ENCODE measurements at regions not wholly inside any gene's neighbourhood (a gene's known extent, or its start where the extent isn't known, plus 50 kb on each side); places are given as distances from the start of the nearest gene placed in this dataset.

- H3K4me3 ChIP-seq (ENCODE audit: insufficient read depth, low read depth, low read length), result no peak overlapping the region
- no peaks in the 10 kb centered on the region for H3K27me3 ChIP-seq (ENCODE audit: control insufficient read depth, insufficient read depth, low read length)
- no peak for DNase-seq
- no peaks in the 10 kb centered on the region for H3K36me3 ChIP-seq (replicated peaks; ENCODE audit: control insufficient read depth, insufficient read depth, low read length)
Observed at GRCh38 chr15:94882071-94882712, 650.8 kb downstream of the MCTP2 start.

GRCh38 chr15:94887391-94887790 is 656.0 kb downstream of the MCTP2 start:
- Histone ChIP-seq H3K4me3 (ENCODE audit: insufficient read depth, low read depth, low read length) (no peak overlapping the region), H3K36me3 (replicated peaks; ENCODE audit: control insufficient read depth, insufficient read depth, low read length) (no peaks in the 10 kb centered on the region), H3K27me3 (ENCODE audit: control insufficient read depth, insufficient read depth, low read length) (no peaks in the 10 kb centered on the region)
- no peak for DNase-seq

- H3K36me3 ChIP-seq (replicated peaks; ENCODE audit: control insufficient read depth, insufficient read depth, low read length), result no peaks in the 10 kb centered on the region
Observed at GRCh38 chr15:94889153-94889552, 657.8 kb downstream of the MCTP2 start.

DNA sequence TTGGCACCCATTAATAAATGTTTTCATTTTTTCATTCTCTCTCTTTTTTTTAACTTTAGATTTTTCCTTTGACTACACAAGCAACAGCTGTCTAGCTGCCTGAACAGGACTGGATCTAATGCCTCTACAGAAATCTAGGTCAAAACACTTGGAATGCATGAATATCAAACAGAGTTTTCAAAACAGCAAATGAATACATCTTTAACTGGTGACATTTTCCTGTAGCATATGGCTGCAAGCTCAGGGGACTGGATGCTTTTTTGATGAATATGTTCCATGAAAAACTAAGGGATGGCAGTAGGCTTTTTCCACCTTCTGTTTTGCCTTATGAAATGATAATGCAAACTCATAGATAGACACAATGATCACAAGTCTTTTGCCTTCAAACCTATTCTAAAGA is 661.7 kb downstream of the MCTP2 start:
- Histone ChIP-seq H3K27me3 (ENCODE audit: control insufficient read depth, insufficient read depth, low read length) (no peaks in the 10 kb centered on the region), H3K36me3 (replicated peaks; ENCODE audit: control insufficient read depth, insufficient read depth, low read length) (no peaks in the 10 kb centered on the region), H3K4me3 (ENCODE audit: insufficient read depth, low read depth, low read length) (no peak overlapping the region)
- no peak for DNase-seq

More at GRCh38 chr15:94889153-94889552, 657.8 kb downstream of the MCTP2 start:
- no peak for DNase-seq
- H3K27me3 ChIP-seq (ENCODE audit: control insufficient read depth, insufficient read depth, low read length), result no peaks in the 10 kb centered on the region
- no peak overlapping the region for H3K4me3 ChIP-seq (ENCODE audit: insufficient read depth, low read depth, low read length)

- Histone ChIP-seq H3K4me3 (ENCODE audit: insufficient read depth, low read depth, low read length) (no peak overlapping the region), H3K27me3 (ENCODE audit: control insufficient read depth, insufficient read depth, low read length) (no peaks in the 10 kb centered on the region), H3K36me3 (replicated peaks; ENCODE audit: control insufficient read depth, insufficient read depth, low read length) (no peaks in the 10 kb centered on the region)
- no peak for DNase-seq
Observed at GRCh38 chr15:94894056-94894455, 662.7 kb downstream of the MCTP2 start.

- H3K36me3 ChIP-seq (replicated peaks; ENCODE audit: control insufficient read depth, insufficient read depth, low read length), result no peaks in the 10 kb centered on the region
- no peak overlapping the region for H3K4me3 ChIP-seq (ENCODE audit: insufficient read depth, low read depth, low read length)
- DNase-seq, result no peak
- H3K27me3 ChIP-seq (ENCODE audit: control insufficient read depth, insufficient read depth, low read length), result no peaks in the 10 kb centered on the region
Observed at GRCh38 chr15:94909510-94909909, 678.1 kb downstream of the MCTP2 start.

DNA sequence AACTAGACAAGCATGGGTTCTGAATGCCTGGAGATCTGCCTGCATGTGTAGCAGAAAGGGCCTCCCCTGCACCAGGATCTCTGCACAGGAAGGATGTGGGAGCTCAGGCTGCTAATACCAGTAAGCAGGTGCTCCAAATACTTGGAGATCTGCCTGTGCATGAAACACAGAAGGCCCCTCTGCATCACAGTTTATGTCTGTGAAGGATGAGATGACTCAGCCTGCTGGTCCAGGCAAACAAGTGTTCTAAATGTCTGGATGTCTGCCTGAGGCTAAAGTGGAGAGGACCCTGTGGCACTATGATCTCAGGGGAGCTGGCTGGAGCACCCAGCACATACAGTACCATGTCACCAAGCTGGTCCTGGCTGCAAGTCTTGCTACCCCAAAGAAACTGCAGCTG is 678.8 kb downstream of the MCTP2 start:
- Histone ChIP-seq H3K36me3 (replicated peaks; ENCODE audit: control insufficient read depth, insufficient read depth, low read length) (no peaks in the 10 kb centered on the region), H3K4me3 (ENCODE audit: insufficient read depth, low read depth, low read length) (no peak overlapping the region), H3K27me3 (ENCODE audit: control insufficient read depth, insufficient read depth, low read length) (no peaks in the 10 kb centered on the region)
- DNase-seq, result no peak

- DNase-seq, result no peak
- Histone ChIP-seq H3K4me3 (ENCODE audit: insufficient read depth, low read depth, low read length) (no peak overlapping the region), H3K36me3 (replicated peaks; ENCODE audit: control insufficient read depth, insufficient read depth, low read length) (no peaks in the 10 kb centered on the region), H3K27me3 (ENCODE audit: control insufficient read depth, insufficient read depth, low read length) (no peaks in the 10 kb centered on the region)
Observed at GRCh38 chr15:94912760-94913159, 681.4 kb downstream of the MCTP2 start.

GRCh38 chr15:94917068-94917467 is 685.7 kb downstream of the MCTP2 start:
- H3K36me3 ChIP-seq (replicated peaks; ENCODE audit: control insufficient read depth, insufficient read depth, low read length), result no peaks in the 10 kb centered on the region
- no peak overlapping the region for H3K4me3 ChIP-seq (ENCODE audit: insufficient read depth, low read depth, low read length)
- no peak for DNase-seq
- no peaks in the 10 kb centered on the region for H3K27me3 ChIP-seq (ENCODE audit: control insufficient read depth, insufficient read depth, low read length)

DNA sequence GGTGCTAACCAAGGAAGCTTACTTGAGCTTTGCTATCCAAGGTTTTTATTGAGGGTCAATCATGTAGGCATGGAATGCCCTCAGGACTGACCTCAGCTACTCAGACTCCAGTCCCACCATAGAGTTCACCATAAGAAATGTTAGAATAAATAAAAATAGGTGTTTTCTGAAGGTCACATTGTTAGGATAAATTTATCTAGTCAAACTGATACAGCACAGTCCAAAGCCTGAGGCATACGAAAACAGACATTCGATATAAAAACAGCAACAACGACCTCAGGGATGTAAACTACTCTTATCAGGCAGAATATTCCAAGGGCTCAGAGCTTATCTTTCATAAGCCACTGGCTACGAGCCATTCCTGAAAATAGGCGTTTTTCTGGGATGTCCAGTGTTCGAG is 690.6 kb downstream of the MCTP2 start:
- no peak overlapping the region for H3K4me3 ChIP-seq (ENCODE audit: insufficient read depth, low read depth, low read length)
- no peaks in the 10 kb centered on the region for H3K36me3 ChIP-seq (replicated peaks; ENCODE audit: control insufficient read depth, insufficient read depth, low read length)
- no peaks in the 10 kb centered on the region for H3K27me3 ChIP-seq (ENCODE audit: control insufficient read depth, insufficient read depth, low read length)
- no peak for DNase-seq

DNA sequence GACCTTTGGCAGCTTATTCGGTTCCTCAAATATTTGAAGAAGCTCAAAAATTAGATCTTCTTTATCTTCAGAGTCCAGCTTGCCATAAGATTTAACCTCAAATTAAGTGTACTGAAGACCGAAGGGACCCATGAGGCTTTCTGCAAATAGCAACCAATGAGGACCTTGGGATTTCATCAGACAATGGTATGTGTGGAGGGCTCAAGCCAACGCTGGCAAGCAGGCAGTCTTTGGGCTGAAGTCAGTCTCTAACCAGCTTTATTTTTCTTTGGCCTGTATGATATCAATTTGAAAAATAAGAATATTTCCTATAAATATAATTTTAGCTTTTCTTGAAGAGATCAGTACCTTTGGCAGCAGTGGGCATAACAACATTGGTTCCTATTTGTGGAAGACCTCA is 692.7 kb downstream of the MCTP2 start:
- H3K36me3 ChIP-seq (replicated peaks; ENCODE audit: control insufficient read depth, insufficient read depth, low read length), result no peaks in the 10 kb centered on the region
- no peak overlapping the region for H3K4me3 ChIP-seq (ENCODE audit: insufficient read depth, low read depth, low read length)
- no peak for DNase-seq
- no peaks in the 10 kb centered on the region for H3K27me3 ChIP-seq (ENCODE audit: control insufficient read depth, insufficient read depth, low read length)

GRCh38 chr15:94924971-94925598 is 693.7 kb downstream of the MCTP2 start:
- H3K4me3 ChIP-seq (ENCODE audit: insufficient read depth, low read depth, low read length), result no peak overlapping the region
- H3K36me3 ChIP-seq (replicated peaks; ENCODE audit: control insufficient read depth, insufficient read depth, low read length), result no peaks in the 10 kb centered on the region
- H3K27me3 ChIP-seq (ENCODE audit: control insufficient read depth, insufficient read depth, low read length), result no peaks in the 10 kb centered on the region
- no peak for DNase-seq

- H3K27me3 ChIP-seq (ENCODE audit: control insufficient read depth, insufficient read depth, low read length), result no peaks in the 10 kb centered on the region
- DNase-seq, result no peak
- no peaks in the 10 kb centered on the region for H3K36me3 ChIP-seq (replicated peaks; ENCODE audit: control insufficient read depth, insufficient read depth, low read length)
- no peak overlapping the region for H3K4me3 ChIP-seq (ENCODE audit: insufficient read depth, low read depth, low read length)
Observed at GRCh38 chr15:94925680-94926079, 694.3 kb downstream of the MCTP2 start.

DNA sequence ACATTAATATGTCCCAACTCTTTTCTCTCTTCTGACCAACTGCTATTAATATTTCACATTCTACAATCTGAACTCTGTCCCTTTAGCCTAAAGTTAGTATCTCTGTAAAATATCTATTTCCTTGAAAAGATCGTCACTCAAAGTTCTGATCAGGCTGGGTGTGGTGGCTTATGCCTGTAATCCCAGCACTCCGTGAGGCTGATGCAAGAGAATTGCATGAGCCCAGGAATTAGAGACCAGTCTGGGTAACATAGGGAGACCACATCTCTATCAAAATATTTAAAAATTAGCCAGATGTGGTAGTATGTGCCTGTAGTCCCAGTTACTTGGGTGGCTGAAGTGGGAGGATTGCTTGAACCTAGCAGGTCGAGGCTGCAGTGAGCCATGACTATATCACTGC is 695.6 kb downstream of the MCTP2 start:
- no peak overlapping the region for H3K4me3 ChIP-seq (ENCODE audit: insufficient read depth, low read depth, low read length)
- no peak for DNase-seq
- H3K36me3 ChIP-seq (replicated peaks; ENCODE audit: control insufficient read depth, insufficient read depth, low read length), result no peaks in the 10 kb centered on the region
- H3K27me3 ChIP-seq (ENCODE audit: control insufficient read depth, insufficient read depth, low read length), result no peaks in the 10 kb centered on the region

DNA sequence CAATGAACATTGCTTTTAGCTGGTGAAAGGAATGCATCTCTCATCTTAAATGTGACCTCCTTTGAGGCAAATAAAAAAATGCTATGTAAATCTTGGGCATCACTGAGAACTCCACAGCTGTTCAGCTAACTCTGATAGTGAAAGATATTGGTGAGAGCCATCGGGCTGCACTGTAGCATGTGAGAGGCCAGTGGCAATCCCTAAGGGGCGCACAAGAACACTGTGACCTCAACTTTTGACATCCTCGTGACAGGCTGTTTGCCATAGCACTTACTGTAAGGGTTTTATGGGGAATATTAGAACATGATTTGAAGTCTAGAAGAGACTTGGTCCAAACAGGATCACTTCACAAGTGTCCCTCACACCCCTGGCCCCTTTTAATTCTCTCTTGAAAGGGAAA is 697.9 kb downstream of the MCTP2 start:
- DNase-seq, result no peak

DNA sequence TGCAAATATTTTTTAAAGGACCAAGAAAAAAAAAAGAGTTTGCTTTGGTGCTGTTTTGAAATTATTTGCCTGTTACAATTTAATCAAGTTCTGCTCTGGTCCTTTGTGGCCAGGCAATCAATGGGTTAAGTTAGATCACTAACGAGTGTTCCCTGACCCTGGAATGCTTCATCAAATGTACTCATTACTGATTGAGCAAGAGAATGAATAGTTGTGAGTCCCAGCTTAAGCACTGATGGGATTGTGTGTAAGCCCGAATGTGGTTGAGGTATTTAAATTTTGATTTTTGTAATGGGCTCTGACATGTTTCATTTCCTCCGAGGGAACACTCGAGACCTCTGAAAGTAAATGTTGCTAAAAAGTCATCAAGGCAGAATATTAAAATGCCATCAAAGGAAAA is 699.1 kb downstream of the MCTP2 start:
- DNase-seq, result no peak
- Histone ChIP-seq H3K36me3 (replicated peaks; ENCODE audit: control insufficient read depth, insufficient read depth, low read length) (no peaks in the 10 kb centered on the region), H3K4me3 (ENCODE audit: insufficient read depth, low read depth, low read length) (no peak overlapping the region), H3K27me3 (ENCODE audit: control insufficient read depth, insufficient read depth, low read length) (no peaks in the 10 kb centered on the region)

More for the DNA sequence above, 697.9 kb downstream of the MCTP2 start:
- Histone ChIP-seq H3K36me3 (replicated peaks; ENCODE audit: control insufficient read depth, insufficient read depth, low read length) (no peaks in the 10 kb centered on the region), H3K4me3 (ENCODE audit: insufficient read depth, low read depth, low read length) (no peak overlapping the region), H3K27me3 (ENCODE audit: control insufficient read depth, insufficient read depth, low read length) (no peaks in the 10 kb centered on the region)
